SH-SY5Y (cell line): ENCODE measurements at regions not wholly inside any gene's neighbourhood (a gene's known extent, or its start where the extent isn't known, plus 50 kb on each side); places are given as distances from the start of the nearest gene placed in this dataset.

Experiments
- GATA2 ChIP-seq: IDR thresholded peaks from 2 replicates; pipeline ENCODE4 v1.6.1; 2011; ENCODE audit warnings: mild to moderate bottlenecking, low read depth, low read length
- GATA3 ChIP-seq: IDR thresholded peaks from 2 replicates; pipeline ENCODE4 v1.6.1; 2011; ENCODE audit warnings: low read depth, mild to moderate bottlenecking, low read length, moderate library complexity

DNA sequence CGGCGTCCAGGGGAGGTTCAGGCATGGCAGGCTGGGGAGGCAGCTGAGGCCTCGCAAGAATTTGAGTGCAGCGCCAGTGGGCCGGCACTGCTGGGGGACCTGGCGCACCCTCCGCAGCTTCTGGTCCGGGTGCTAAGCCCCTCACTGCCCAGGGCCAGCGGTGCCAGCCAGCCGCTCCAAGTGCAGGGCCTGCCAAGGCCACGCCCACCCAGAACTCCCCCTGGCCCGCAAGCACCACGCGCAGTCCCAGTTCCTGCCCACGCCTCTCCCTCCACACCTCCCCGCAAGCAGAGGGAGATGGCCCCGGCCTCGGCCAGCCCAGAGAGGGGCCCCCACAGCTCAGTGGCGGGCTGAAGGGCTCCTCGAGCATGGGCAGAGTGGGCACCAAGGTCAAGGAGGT lies 2017.3 kb downstream of the LRRC4C start:
- TF ChIP-seq GATA3 (no peak), GATA2 (no peak)
